ENCODE measurements at regions not wholly inside any gene's neighbourhood (a gene's known extent, or its start where the extent isn't known, plus 50 kb on each side); places are given as distances from the start of the nearest gene placed in this dataset.

GRCh38 chr12:115042341-115042740, 358.4 kb upstream of the TBX3 start:
- no peaks in the 10 kb centered on the region for H3K36me3 ChIP-seq
- ATAC-seq (ENCODE audit: low FRiP score in 2 of 2) (no peak), DNase-seq (no peak)
- no peak overlapping the region for H3K27ac ChIP-seq
- H3K27me3 ChIP-seq = no peaks in the 10 kb centered on the region
- no peak for TF ChIP-seq CTCF (IDR thresholded peaks at IDR 0.05)
- TF ChIP-seq POLR2A (IDR thresholded peaks at IDR 0.05) = no peak
- TF ChIP-seq POLR2AphosphoS5 (IDR thresholded peaks at IDR 0.05) = no peak
- no peaks in the 10 kb centered on the region for H3K9me3 ChIP-seq
- H3K4me3 ChIP-seq = no peak overlapping the region
- no peaks in the 10 kb centered on the region for H3K4me1 ChIP-seq

- TF ChIP-seq POLR2AphosphoS5 (IDR thresholded peaks at IDR 0.05) (no peak), CTCF (IDR thresholded peaks at IDR 0.05) (no peak), POLR2A (IDR thresholded peaks at IDR 0.05) (no peak), EP300 (IDR thresholded peaks at IDR 0.05) (no peak)
- Histone ChIP-seq H3K36me3 (no peaks in the 10 kb centered on the region), H3K27me3 (no peaks in the 10 kb centered on the region), H3K9me3 (no peaks in the 10 kb centered on the region), H3K4me3 (no peak overlapping the region), H3K4me1 (no peaks in the 10 kb centered on the region), H3K27ac (no peak overlapping the region)
- WGBS, 2 donors = 79 to 89% methylated on average over 2 of the region's 2 CpGs
- ATAC-seq (ENCODE audit: low FRiP score in 2 of 2) = no peak
- no peak for DNase-seq
Measured at GRCh38 chr12:115037830-115038229, 353.9 kb upstream of the TBX3 start.

GRCh38 chr12:115035535-115036107, 351.6 kb upstream of the TBX3 start:
- 31 to 45% methylated on average over 2 of the region's 2 CpGs for WGBS, 2 donors
- no peak overlapping the region for H3K27ac ChIP-seq
- DNase-seq (no peak), ATAC-seq (ENCODE audit: low FRiP score in 2 of 2) (no peak)
- H3K4me3 ChIP-seq = no peak overlapping the region
- H3K9me3 ChIP-seq = no peaks in the 10 kb centered on the region
- no peaks in the 10 kb centered on the region for H3K36me3 ChIP-seq
- TF ChIP-seq EP300 (IDR thresholded peaks at IDR 0.05) (no peak), POLR2A (IDR thresholded peaks at IDR 0.05) (no peak), CTCF (IDR thresholded peaks at IDR 0.05) (no peak), POLR2AphosphoS5 (IDR thresholded peaks at IDR 0.05) (no peak)
- no peaks in the 10 kb centered on the region for H3K4me1 ChIP-seq
- H3K27me3 ChIP-seq = no peaks in the 10 kb centered on the region

GRCh38 chr12:115032521-115032920, 348.5 kb upstream of the TBX3 start:
- ATAC-seq (ENCODE audit: low FRiP score in 2 of 2) = no peak
- no peaks in the 10 kb centered on the region for H3K36me3 ChIP-seq
- no peaks in the 10 kb centered on the region for H3K27me3 ChIP-seq
- H3K9me3 ChIP-seq = no peaks in the 10 kb centered on the region
- no peak overlapping the region for H3K27ac ChIP-seq
- DNase-seq = no peak
- no peak overlapping the region for H3K4me3 ChIP-seq
- no peaks in the 10 kb centered on the region for H3K4me1 ChIP-seq
- no peak for TF ChIP-seq POLR2A (IDR thresholded peaks at IDR 0.05)
- TF ChIP-seq CTCF (IDR thresholded peaks at IDR 0.05) = no peak
- TF ChIP-seq POLR2AphosphoS5 (IDR thresholded peaks at IDR 0.05) = no peak
- no peak for TF ChIP-seq EP300 (IDR thresholded peaks at IDR 0.05)
- WGBS, 2 donors = 73 to 76% methylated on average over 3 of the region's 3 CpGs

GRCh38 chr12:115030017-115030416, 346.0 kb upstream of the TBX3 start:
- Histone ChIP-seq H3K4me1 (no peaks in the 10 kb centered on the region), H3K9me3 (no peaks in the 10 kb centered on the region), H3K27ac (no peak overlapping the region), H3K36me3 (no peaks in the 10 kb centered on the region), H3K4me3 (no peak overlapping the region), H3K27me3 (no peaks in the 10 kb centered on the region)
- DNase-seq = no peak
- WGBS, 2 donors = 89 to 100% methylated on average over 3 of the region's 3 CpGs
- ATAC-seq (ENCODE audit: low FRiP score in 2 of 2) = no peak
- TF ChIP-seq CTCF (IDR thresholded peaks at IDR 0.05) = no peak
- TF ChIP-seq POLR2AphosphoS5 (IDR thresholded peaks at IDR 0.05) = no peak
- no peak for TF ChIP-seq EP300 (IDR thresholded peaks at IDR 0.05)
- TF ChIP-seq POLR2A (IDR thresholded peaks at IDR 0.05) = no peak

Measured in upper lobe of left lung (tissue), 6 donors.